ENCODE measurements at regions not wholly inside any gene's neighbourhood (a gene's known extent, or its start where the extent isn't known, plus 50 kb on each side); places are given as distances from the start of the nearest gene placed in this dataset.

GRCh38 chr2:223522796-223523195 lies 79.4 kb downstream of the SCG2 start:
- H3K4me1 Mint-ChIP-seq (ENCODE audit: low read depth): no peaks in the 10 kb centered on the region
- no peaks in the 10 kb centered on the region for H3K36me3 ChIP-seq (ENCODE audit: insufficient read depth, low read length)
- H3K4me1 ChIP-seq (ENCODE audit: insufficient read depth, low read length): no peaks in the 10 kb centered on the region
- ChIA-PET CTCF (no interaction called here), POLR2A (no interaction called here)
- no peak overlapping the region for H3K27ac ChIP-seq (ENCODE audit: low read depth in 1 of 2, low read length in 2 of 2)
- no peak for DNase-seq
- H3K4me3 Mint-ChIP-seq: no peak overlapping the region
- ATAC-seq (ENCODE audit: poor library complexity): no peak
- TF ChIP-seq CTCF (IDR thresholded peaks at IDR 0.05): no peak
- H3K27me3 ChIP-seq (ENCODE audit: control insufficient read depth in 1 of 2, insufficient read depth in 2 of 2, low read length in 2 of 2): no peaks in the 10 kb centered on the region
- H3K4me3 ChIP-seq (ENCODE audit: low read length): no peak overlapping the region
- H3K27me3 Mint-ChIP-seq: no peaks in the 10 kb centered on the region
- H3K9me3 ChIP-seq (ENCODE audit: control insufficient read depth in 1 of 2, insufficient read depth in 1 of 2, low read length in 2 of 2): peaks cover 0 to 5% of the 10 kb centered on the region in 2 experiments
- intact Hi-C loops (cut with DNase I, micrococcal nuclease): no loop called here
- H3K9me3 Mint-ChIP-seq: peaks cover 1% of the 10 kb centered on the region
- no peak overlapping the region for H3K27ac Mint-ChIP-seq
- H3K36me3 Mint-ChIP-seq (ENCODE audit: low read depth): no peaks in the 10 kb centered on the region

GRCh38 chr2:223523551-223524001 lies 78.6 kb downstream of the SCG2 start:
- H3K4me1 Mint-ChIP-seq (ENCODE audit: low read depth): no peaks in the 10 kb centered on the region
- POLR2A ChIA-PET: no interaction called here

GRCh38 chr2:223524066-223524465 lies 78.1 kb downstream of the SCG2 start:
- Histone ChIP-seq H3K4me3 (ENCODE audit: low read length) (no peak overlapping the region), H3K27ac (ENCODE audit: low read depth in 1 of 2, low read length in 2 of 2) (no peak overlapping the region), H3K27me3 (ENCODE audit: control insufficient read depth in 1 of 2, insufficient read depth in 2 of 2, low read length in 2 of 2) (no peaks in the 10 kb centered on the region), H3K9me3 (ENCODE audit: control insufficient read depth in 1 of 2, insufficient read depth in 1 of 2, low read length in 2 of 2) (peaks cover 0 to 5% of the 10 kb centered on the region in 2 experiments), H3K36me3 (ENCODE audit: insufficient read depth, low read length) (no peaks in the 10 kb centered on the region), H3K4me1 (ENCODE audit: insufficient read depth, low read length) (no peaks in the 10 kb centered on the region)
- Mint-ChIP-seq H3K27ac (no peak overlapping the region), H3K9me3 (peaks cover 1% of the 10 kb centered on the region), H3K4me3 (no peak overlapping the region), H3K27me3 (no peaks in the 10 kb centered on the region), H3K4me1 (ENCODE audit: low read depth) (no peaks in the 10 kb centered on the region), H3K36me3 (ENCODE audit: low read depth) (no peaks in the 10 kb centered on the region)
- no peak for DNase-seq
- CTCF ChIA-PET: no interaction called here
- no peak for ATAC-seq (ENCODE audit: poor library complexity)
- POLR2A ChIA-PET: no interaction called here
- intact Hi-C loops (cut with DNase I, micrococcal nuclease): no loop called here
- TF ChIP-seq CTCF (IDR thresholded peaks at IDR 0.05): no peak

More at GRCh38 chr2:223523551-223524001, 78.6 kb downstream of the SCG2 start:
- no peak for TF ChIP-seq CTCF (IDR thresholded peaks at IDR 0.05)
- Mint-ChIP-seq H3K36me3 (ENCODE audit: low read depth) (no peaks in the 10 kb centered on the region), H3K27ac (no peak overlapping the region), H3K9me3 (peaks cover 1% of the 10 kb centered on the region), H3K4me3 (no peak overlapping the region), H3K27me3 (no peaks in the 10 kb centered on the region)
- CTCF ChIA-PET: no interaction called here
- no peak overlapping the region for H3K27ac ChIP-seq (ENCODE audit: low read depth in 1 of 2, low read length in 2 of 2)
- H3K36me3 ChIP-seq (ENCODE audit: insufficient read depth, low read length): no peaks in the 10 kb centered on the region
- no peak for ATAC-seq (ENCODE audit: poor library complexity)
- intact Hi-C loops (cut with DNase I, micrococcal nuclease): no loop called here
- no peaks in the 10 kb centered on the region for H3K27me3 ChIP-seq (ENCODE audit: control insufficient read depth in 1 of 2, insufficient read depth in 2 of 2, low read length in 2 of 2)
- H3K4me3 ChIP-seq (ENCODE audit: low read length): no peak overlapping the region
- H3K4me1 ChIP-seq (ENCODE audit: insufficient read depth, low read length): no peaks in the 10 kb centered on the region
- DNase-seq: no peak
- peaks cover 0 to 5% of the 10 kb centered on the region in 2 experiments for H3K9me3 ChIP-seq (ENCODE audit: control insufficient read depth in 1 of 2, insufficient read depth in 1 of 2, low read length in 2 of 2)

Measured in CD4-positive, alpha-beta T cell (primary cell).